ENCODE measurements at regions not wholly inside any gene's neighbourhood (a gene's known extent, or its start where the extent isn't known, plus 50 kb on each side); places are given as distances from the start of the nearest gene placed in this dataset.

DNA sequence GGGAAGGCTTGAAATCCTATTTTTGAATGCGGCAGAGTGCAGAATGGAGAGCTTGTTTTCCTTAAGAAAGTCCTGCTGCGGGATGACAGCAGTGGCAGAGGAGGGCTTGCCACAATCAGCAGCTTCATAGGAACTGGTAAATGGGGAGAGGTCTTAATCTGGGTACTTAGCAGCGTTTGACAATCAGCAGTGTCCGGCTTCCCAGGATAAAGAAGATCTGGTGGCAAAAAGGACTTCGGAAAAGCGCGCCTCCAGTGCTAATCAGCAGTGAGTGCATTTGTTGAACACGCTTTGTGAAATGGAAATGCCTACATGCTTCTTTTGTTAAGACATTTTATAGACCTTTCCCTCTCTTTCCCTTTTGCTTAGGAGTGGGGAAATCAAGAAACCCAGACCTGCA is 735.7 kb downstream of the QKI start:
- Histone ChIP-seq H3K9ac (ENCODE audit: low read depth, low read length, poor library complexity, severe bottlenecking) (no peak overlapping the region), H3K79me2 (ENCODE audit: insufficient read depth, low read length) (no peaks in the 10 kb centered on the region), H3K9me3 (ENCODE audit: insufficient read depth, low read depth, low read length) (0 out of 2 replicates have a peak, but pooled peaks cover 8% of the 10 kb centered on the region), H3K36me3 (ENCODE audit: insufficient read depth, low read length) (no peaks in the 10 kb centered on the region), H3K27me3 (ENCODE audit: insufficient read depth, low read length, poor library complexity, severe bottlenecking) (no peaks in the 10 kb centered on the region), H3K4me1 (ENCODE audit: insufficient read depth, low read length, poor library complexity, severe bottlenecking) (no peaks in the 10 kb centered on the region), H3K4me3 (ENCODE audit: low read length, poor library complexity, severe bottlenecking) (no peak overlapping the region), H3K9me2 (replicated peaks; ENCODE audit: low read depth, low read length) (no peaks in the 10 kb centered on the region), H2AFZ (ENCODE audit: low read length) (no peak overlapping the region), H4K20me1 (ENCODE audit: insufficient read depth, low read length, poor library complexity, severe bottlenecking) (no peaks in the 10 kb centered on the region), H3F3A (ENCODE audit: low read depth) (no peaks in the 10 kb centered on the region), H3K4me2 (ENCODE audit: low read depth, low read length, poor library complexity, severe bottlenecking) (no peak overlapping the region)
- TF ChIP-seq, protein P1, sequence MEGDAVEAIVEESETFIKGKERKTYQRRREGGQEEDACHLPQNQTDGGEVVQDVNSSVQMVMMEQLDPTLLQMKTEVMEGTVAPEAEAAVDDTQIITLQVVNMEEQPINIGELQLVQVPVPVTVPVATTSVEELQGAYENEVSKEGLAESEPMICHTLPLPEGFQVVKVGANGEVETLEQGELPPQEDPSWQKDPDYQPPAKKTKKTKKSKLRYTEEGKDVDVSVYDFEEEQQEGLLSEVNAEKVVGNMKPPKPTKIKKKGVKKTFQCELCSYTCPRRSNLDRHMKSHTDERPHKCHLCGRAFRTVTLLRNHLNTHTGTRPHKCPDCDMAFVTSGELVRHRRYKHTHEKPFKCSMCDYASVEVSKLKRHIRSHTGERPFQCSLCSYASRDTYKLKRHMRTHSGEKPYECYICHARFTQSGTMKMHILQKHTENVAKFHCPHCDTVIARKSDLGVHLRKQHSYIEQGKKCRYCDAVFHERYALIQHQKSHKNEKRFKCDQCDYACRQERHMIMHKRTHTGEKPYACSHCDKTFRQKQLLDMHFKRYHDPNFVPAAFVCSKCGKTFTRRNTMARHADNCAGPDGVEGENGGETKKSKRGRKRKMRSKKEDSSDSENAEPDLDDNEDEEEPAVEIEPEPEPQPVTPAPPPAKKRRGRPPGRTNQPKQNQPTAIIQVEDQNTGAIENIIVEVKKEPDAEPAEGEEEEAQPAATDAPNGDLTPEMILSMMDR (conservative IDR thresholded peaks at IDR 0.05; ENCODE audit: low read length) = no peak
- TF ChIP-seq EZH2phosphoT487 (IDR thresholded peaks at IDR 0.05; ENCODE audit: borderline replicate concordance) = no peak

GRCh38 chr6:164148788-164149187 is 734.3 kb downstream of the QKI start:
- H3K9ac ChIP-seq (ENCODE audit: low read depth, low read length, poor library complexity, severe bottlenecking) = no peak overlapping the region
- H3F3A ChIP-seq (ENCODE audit: low read depth) = no peaks in the 10 kb centered on the region
- H3K4me3 ChIP-seq (ENCODE audit: low read length, poor library complexity, severe bottlenecking) = no peak overlapping the region
- H3K9me3 ChIP-seq (ENCODE audit: insufficient read depth, low read depth, low read length) = 0 out of 2 replicates have a peak, but pooled peaks cover 5% of the 10 kb centered on the region
- H3K79me2 ChIP-seq (ENCODE audit: insufficient read depth, low read length) = no peaks in the 10 kb centered on the region
- H3K4me2 ChIP-seq (ENCODE audit: low read depth, low read length, poor library complexity, severe bottlenecking) = no peak overlapping the region
- no peaks in the 10 kb centered on the region for H3K36me3 ChIP-seq (ENCODE audit: insufficient read depth, low read length)
- TF ChIP-seq, protein P1 (conservative IDR thresholded peaks at IDR 0.05; ENCODE audit: low read length) = no peak
- TF ChIP-seq EZH2phosphoT487 (IDR thresholded peaks at IDR 0.05; ENCODE audit: borderline replicate concordance) = no peak
- H3K4me1 ChIP-seq (ENCODE audit: insufficient read depth, low read length, poor library complexity, severe bottlenecking) = no peaks in the 10 kb centered on the region
- no peak overlapping the region for H2AFZ ChIP-seq (ENCODE audit: low read length)
- no peaks in the 10 kb centered on the region for H4K20me1 ChIP-seq (ENCODE audit: insufficient read depth, low read length, poor library complexity, severe bottlenecking)
- no peaks in the 10 kb centered on the region for H3K9me2 ChIP-seq (replicated peaks; ENCODE audit: low read depth, low read length)
- H3K27me3 ChIP-seq (ENCODE audit: insufficient read depth, low read length, poor library complexity, severe bottlenecking) = no peaks in the 10 kb centered on the region

- no peak overlapping the region for H2AFZ ChIP-seq (ENCODE audit: low read length)
- no peak overlapping the region for H3K9ac ChIP-seq (ENCODE audit: low read depth, low read length, poor library complexity, severe bottlenecking)
- no peak overlapping the region for H3K4me2 ChIP-seq (ENCODE audit: low read depth, low read length, poor library complexity, severe bottlenecking)
- H4K20me1 ChIP-seq (ENCODE audit: insufficient read depth, low read length, poor library complexity, severe bottlenecking) = no peaks in the 10 kb centered on the region
- H3K79me2 ChIP-seq (ENCODE audit: insufficient read depth, low read length) = no peaks in the 10 kb centered on the region
- no peaks in the 10 kb centered on the region for H3K4me1 ChIP-seq (ENCODE audit: insufficient read depth, low read length, poor library complexity, severe bottlenecking)
- H3K9me2 ChIP-seq (replicated peaks; ENCODE audit: low read depth, low read length) = no peaks in the 10 kb centered on the region
- no peaks in the 10 kb centered on the region for H3K27me3 ChIP-seq (ENCODE audit: insufficient read depth, low read length, poor library complexity, severe bottlenecking)
- H3K4me3 ChIP-seq (ENCODE audit: low read length, poor library complexity, severe bottlenecking) = no peak overlapping the region
- no peak for TF ChIP-seq EZH2phosphoT487 (IDR thresholded peaks at IDR 0.05; ENCODE audit: borderline replicate concordance)
- TF ChIP-seq, protein P1 (conservative IDR thresholded peaks at IDR 0.05; ENCODE audit: low read length) = no peak
- H3F3A ChIP-seq (ENCODE audit: low read depth) = no peaks in the 10 kb centered on the region
- no peaks in the 10 kb centered on the region for H3K36me3 ChIP-seq (ENCODE audit: insufficient read depth, low read length)
- H3K9me3 ChIP-seq (ENCODE audit: insufficient read depth, low read depth, low read length) = no peaks in the 10 kb centered on the region
Measured at GRCh38 chr6:164144316-164144715, 729.8 kb downstream of the QKI start.
